Activated gamma-delta T cell treated with anti-CD3 and anti-CD28 coated beads, Interleukin-2, amount 50 U/mL, for 16 hours (primary cell): ENCODE measurements at regions not wholly inside any gene's neighbourhood (a gene's known extent, or its start where the extent isn't known, plus 50 kb on each side); places are given as distances from the start of the nearest gene placed in this dataset.

Experiments used
- DNase-seq: peaks from one replicate; pipeline ENCODE4 v3.0.0-alpha.2; 2020; ENCODE audit warnings: low read depth

GRCh38 chr4:54924891-54925290 is 200.5 kb downstream of the KDR start:
- DNase-seq = no peak

GRCh38 chr4:54915276-54915675 is 210.1 kb downstream of the KDR start:
- DNase-seq = no peak

- DNase-seq = no peak
These were observed 210.6 kb downstream of the KDR start for GRCh38 chr4:54914781-54915180.

GRCh38 chr4:54913751-54914526 is 211.5 kb downstream of the KDR start:
- no peak for DNase-seq

GRCh38 chr4:54912155-54912554 is 213.2 kb downstream of the KDR start:
- no peak for DNase-seq

GRCh38 chr4:54909961-54910360 is 215.4 kb downstream of the KDR start:
- no peak for DNase-seq

GRCh38 chr4:54908763-54909162 is 216.6 kb downstream of the KDR start:
- no peak for DNase-seq

- no peak for DNase-seq
These were observed 220.4 kb downstream of the KDR start for GRCh38 chr4:54904953-54905352.

- no peak for DNase-seq
These were observed 222.4 kb downstream of the KDR start for GRCh38 chr4:54902976-54903375.

GRCh38 chr4:54902271-54902670 is 223.1 kb downstream of the KDR start:
- no peak for DNase-seq

GRCh38 chr4:54901202-54901601 is 224.2 kb downstream of the KDR start:
- no peak for DNase-seq

GRCh38 chr4:54898656-54899340 is 226.6 kb downstream of the KDR start:
- no peak for DNase-seq

- no peak for DNase-seq
These were observed 227.3 kb downstream of the KDR start for GRCh38 chr4:54898056-54898562.

GRCh38 chr4:54897590-54897989 is 227.8 kb downstream of the KDR start:
- no peak for DNase-seq

GRCh38 chr4:54882616-54883015 is 224.9 kb downstream of the KIT start:
- no peak for DNase-seq

- DNase-seq = no peak
These were observed 221.8 kb downstream of the KIT start for GRCh38 chr4:54879576-54879975.

GRCh38 chr4:54877006-54877405 is 219.2 kb downstream of the KIT start:
- DNase-seq = no peak

GRCh38 chr4:54872261-54872660 is 214.5 kb downstream of the KIT start:
- DNase-seq = no peak

- no peak for DNase-seq
These were observed 206.0 kb downstream of the KIT start for GRCh38 chr4:54863571-54864255.

GRCh38 chr4:54861201-54861600 is 203.4 kb downstream of the KIT start:
- no peak for DNase-seq

GRCh38 chr4:54855191-54855854 is 197.6 kb downstream of the KIT start:
- no peak for DNase-seq

GRCh38 chr4:54852602-54853001 is 194.8 kb downstream of the KIT start:
- DNase-seq = no peak
